ENCODE measurements at regions not wholly inside any gene's neighbourhood (a gene's known extent, or its start where the extent isn't known, plus 50 kb on each side); places are given as distances from the start of the nearest gene placed in this dataset.

DNA sequence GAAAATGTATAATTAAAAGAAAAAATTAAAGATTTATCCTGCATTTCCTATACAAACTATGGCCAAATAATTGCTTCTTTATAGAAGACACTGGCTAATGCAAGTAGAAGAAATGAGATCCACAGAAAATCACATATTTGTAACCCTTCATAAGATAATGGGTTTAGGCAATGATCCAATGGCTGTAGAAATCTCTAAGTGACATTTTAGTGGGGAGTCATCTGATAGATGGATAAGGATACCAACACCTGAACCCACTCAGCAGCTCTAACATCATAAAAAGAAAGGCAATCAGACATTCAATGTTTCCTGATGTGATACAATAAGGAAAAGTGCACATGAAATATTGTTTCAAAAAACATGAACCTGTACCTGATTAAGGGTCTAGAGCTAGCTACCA, 297.5 kb downstream of the CXCL12 start:
- no peak for DNase-seq

GRCh38 chr10:44083719-44084400, 301.0 kb downstream of the CXCL12 start:
- DNase-seq = no peak

- DNase-seq = no peak
These were observed 313.4 kb downstream of the CXCL12 start for GRCh38 chr10:44071479-44071878.

GRCh38 chr10:44070282-44070681, 314.6 kb downstream of the CXCL12 start:
- no peak for DNase-seq

- DNase-seq = no peak
These were observed 315.3 kb downstream of the CXCL12 start for GRCh38 chr10:44069573-44069972.

DNA sequence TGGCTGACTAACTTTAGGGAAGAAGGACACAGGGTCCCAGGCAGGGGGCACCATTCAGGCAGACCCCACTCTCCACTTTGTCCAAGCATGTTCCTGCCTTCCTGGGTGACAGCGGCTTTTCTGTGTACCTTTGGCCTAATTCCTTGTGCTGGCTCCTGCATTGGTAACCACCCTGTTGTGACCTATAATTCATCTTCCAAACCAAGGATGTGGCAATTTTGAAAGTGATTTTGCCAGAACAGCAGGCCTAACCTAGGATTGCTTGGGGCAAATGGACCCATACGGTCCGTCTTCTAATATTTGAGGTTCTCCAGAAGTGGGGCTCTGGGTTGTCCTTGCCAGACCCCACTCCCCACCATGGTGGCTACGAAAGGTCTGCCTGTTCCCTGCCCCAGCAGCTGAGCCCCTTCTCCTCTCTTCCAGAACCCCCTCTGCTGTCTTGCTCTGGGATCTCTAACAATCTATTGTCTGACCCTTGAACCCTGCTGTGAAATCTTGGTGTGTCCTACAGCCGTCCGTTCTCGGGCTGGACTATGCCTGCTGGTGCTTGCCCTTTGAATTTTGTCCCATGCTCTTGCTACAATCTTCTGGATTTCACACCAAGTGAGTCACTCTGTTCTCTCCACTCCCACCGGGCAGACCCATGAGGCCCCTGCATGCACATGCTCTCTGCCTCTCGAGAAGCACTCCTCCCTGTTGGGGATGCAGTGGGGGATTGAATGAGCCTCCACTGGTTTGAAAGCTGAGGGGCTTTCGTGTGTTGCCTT, 316.0 kb downstream of the CXCL12 start:
- no peak for DNase-seq

GRCh38 chr10:44067432-44067831, 317.5 kb downstream of the CXCL12 start:
- DNase-seq = no peak

DNA sequence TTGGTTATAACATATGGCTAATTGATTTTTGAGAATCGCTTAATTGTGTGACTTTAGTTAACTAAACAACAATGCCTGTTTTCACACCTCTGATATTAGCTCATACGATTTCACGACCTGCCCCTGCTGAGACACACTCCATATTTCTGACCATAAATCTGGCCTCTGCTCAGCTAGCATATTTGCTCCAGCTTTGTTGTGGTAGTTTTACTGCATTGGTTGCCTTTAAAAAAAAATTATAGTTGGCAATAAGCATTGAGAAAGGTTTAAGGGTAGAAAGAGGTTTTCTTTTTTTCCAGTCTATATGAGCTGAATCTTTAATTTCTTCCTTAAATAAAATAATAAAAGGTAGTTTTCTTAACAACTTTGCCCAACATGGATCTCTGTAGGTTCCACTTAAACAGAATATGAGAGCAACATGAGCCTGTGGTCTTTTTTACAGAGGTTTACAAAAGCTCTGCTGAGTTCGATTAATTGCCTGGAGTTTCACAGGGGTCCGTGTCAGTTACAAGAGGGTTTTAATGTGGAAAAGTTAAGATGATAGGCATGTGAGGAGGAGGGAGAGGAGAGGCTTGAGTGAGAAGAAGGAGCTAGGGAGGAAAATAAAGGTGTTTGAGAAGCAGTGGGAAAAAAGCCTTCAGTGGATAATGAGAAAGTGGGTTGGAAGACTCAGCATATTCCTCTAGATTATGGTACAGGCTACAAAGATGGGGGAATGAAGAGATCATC, 318.2 kb downstream of the CXCL12 start:
- no peak for DNase-seq

DNA sequence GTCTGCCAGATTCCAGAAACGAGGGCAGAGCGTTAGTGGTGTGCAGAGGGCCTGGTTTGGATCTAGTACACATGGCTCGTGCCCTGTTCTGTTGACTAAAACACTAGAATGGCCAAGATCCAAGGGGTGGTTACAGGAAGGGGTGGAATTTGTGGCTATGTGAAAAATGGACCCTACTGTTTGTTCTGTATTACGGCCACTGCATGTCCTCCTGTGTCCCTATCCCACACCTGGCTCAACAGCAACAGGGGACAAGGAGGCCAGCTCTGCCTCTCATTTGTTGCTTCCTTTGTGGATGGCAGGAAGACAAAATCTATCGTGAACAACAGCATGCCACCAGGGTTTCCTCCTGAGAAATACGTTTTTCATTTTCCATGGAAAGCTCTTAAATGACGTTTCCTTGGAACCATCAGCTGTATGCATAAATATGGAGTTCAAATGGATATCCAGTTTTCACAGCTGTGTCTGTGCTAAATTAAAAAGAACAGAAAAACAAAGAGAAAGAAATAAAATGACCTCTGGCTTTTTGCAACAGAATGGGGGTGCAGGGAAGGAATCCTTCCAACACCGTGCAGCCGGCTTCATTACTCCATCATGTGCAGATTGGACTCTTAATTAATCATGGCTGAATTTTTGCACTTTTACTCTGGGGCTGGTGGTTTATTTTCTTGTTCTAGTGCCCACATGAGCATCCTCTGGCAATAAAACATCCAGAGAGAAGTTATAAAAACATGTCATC, 318.9 kb downstream of the CXCL12 start:
- no peak for DNase-seq

DNA sequence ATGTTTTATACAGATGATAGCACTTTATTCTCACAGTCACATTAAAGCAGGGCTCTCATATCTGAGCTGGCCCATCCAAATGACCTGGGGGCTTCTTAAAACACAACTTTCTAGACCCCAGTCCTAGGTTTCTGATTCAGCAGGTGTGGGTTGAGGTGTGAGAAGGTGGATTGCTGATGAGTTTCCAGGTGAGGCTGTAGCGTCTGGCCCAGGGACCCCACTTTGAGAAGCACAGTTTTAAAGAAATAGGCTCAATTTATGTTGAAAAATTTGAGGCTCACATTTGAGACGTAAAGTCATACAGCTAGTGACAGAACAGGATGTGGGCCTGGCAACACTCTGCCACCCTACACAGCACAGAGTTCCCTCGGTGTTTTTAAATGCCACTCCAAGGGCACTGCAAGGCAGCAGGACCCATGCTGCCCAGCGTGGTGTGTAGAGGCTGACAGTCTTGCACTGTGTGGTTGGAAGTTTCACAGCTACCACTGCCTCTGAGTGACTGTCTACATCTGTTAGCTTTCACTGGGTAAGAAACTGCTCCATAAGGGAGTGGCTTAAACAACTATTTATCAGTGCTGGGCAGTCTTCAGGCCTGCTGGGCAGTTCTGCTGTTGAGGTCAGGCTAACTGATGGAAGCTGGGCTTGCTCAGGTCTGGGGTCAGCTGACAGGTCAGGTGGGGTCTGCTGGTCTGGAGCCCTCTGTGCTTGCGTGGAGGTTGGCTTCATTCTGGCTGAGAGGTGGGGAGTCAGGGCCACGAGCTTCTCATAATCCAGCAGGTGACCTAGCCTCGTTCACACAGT, 319.7 kb downstream of the CXCL12 start:
- DNase-seq = no peak

DNA sequence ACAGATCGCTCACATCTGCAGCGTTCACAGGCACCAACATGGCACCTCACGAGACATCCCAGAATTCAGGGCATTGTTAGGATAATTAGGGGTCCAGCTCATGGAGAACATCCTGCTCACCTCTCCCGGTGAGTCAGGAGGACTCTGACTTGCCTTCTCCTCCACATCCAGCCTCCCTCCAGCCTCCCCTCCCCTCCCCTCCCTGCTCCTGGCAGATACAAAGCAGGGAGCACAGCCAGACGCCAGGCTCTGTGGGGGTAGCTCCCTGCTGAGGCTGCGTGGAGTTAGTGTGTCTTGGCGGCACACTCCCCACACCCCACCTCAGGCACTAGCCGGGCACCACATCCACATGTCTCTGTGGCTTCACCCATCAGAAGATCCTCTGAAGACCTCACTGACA, 320.6 kb downstream of the CXCL12 start:
- DNase-seq = no peak

- no peak for DNase-seq
These were observed 321.2 kb downstream of the CXCL12 start for GRCh38 chr10:44063686-44064085.

GRCh38 chr10:44060719-44061118, 324.2 kb downstream of the CXCL12 start:
- DNase-seq = no peak

- no peak for DNase-seq
These were observed 324.7 kb downstream of the CXCL12 start for GRCh38 chr10:44060221-44060620.

DNA sequence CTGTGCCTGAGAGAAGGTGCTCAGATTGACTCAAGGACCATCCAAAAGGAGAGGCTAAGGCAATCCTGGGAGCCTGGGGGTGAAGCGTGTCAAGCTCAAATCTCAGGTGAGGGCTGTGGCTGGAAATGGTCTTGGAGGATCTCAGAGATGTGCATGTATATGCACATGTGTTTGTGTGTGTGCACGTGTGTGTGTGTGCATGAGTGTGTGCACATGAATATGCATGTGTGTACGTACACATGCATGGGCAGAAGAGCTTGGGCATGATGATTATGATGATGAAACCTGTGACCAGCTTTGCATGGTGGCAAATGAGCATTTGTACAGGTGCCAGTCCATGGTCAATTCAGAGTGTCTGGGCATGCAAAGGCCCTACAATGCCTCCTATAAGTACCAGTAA, 326.6 kb downstream of the CXCL12 start:
- DNase-seq = no peak

DNA sequence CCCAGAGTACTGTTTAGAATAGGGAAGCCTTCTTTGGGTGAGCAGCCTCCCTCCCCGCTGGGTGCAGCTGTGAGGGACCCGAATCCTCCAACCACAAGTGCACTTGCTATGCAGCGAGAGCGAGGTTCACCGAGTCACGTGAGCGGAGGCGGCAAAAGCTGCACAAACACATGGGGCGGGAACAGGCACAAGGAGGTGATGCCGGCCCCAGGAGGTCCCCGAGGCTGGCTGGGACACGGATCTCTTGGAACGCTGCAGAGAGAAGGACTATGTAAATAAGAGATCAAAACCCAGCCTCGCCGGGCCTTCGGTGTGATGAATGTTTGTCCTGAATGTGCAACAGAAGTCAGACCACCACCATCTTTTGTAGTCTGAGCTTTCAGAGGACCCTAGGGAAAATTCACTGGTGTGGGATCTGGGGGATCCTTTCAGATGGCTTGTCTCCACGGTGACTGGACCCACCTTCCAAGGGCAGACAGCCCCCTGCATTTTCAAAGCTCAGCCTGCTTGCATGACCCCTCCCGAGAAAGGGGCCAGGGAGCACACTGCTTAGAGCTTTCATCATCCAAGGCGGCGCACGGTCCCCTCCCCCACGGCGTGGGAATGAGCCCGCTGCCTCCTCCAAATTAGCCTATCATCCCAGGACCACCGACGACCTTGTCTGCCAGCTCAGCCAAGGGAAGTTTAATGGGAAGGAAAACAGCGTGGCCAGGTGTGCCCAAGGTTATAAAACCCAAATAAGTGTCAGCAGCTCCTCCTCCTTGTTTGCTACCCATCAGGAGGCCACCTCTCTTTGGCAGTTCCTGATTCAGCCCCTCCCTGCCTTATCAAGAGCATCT, 327.7 kb downstream of the CXCL12 start:
- DNase-seq = no peak

DNA sequence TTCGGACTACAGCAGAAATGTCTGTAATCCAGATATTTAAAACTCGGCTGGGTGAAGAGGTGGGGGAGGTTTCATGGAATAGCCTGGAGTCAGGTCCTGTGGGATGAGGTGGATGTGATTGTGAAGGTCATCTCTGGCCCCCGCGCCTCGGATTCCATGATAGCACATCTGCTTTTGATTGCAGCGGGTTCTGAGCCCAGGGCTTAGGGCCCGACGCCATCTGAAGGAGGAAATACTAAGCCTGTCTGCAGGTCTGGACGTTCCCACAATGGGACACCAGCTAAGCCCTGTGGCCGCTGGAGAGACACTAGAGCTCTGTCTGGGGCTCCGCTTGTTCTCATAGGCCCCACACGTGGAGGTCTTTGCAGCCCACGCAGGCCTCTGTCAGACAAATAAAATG, 328.7 kb downstream of the CXCL12 start:
- DNase-seq = no peak

DNA sequence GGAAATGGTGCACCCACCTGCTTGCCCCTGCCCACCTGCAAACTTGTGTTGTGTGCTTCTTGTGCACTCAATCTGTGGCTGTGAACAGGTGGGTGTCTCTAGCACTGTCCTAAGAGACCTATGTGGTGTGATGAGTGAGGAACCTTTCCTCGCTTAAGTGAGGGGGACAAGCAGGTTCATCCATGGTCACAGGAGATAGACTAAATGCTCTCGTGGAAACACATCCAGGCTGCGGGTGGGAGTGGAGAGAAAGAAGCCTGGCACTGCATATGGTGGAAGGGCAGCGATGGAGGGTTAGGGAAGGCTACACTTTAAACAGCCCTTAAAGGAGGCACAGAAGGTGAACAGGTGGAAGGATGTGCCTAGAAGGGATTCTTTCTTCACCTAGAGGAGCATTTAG, 330.9 kb downstream of the CXCL12 start:
- no peak for DNase-seq

- no peak for DNase-seq
These were observed 331.5 kb downstream of the CXCL12 start for GRCh38 chr10:44053391-44053790.

DNA sequence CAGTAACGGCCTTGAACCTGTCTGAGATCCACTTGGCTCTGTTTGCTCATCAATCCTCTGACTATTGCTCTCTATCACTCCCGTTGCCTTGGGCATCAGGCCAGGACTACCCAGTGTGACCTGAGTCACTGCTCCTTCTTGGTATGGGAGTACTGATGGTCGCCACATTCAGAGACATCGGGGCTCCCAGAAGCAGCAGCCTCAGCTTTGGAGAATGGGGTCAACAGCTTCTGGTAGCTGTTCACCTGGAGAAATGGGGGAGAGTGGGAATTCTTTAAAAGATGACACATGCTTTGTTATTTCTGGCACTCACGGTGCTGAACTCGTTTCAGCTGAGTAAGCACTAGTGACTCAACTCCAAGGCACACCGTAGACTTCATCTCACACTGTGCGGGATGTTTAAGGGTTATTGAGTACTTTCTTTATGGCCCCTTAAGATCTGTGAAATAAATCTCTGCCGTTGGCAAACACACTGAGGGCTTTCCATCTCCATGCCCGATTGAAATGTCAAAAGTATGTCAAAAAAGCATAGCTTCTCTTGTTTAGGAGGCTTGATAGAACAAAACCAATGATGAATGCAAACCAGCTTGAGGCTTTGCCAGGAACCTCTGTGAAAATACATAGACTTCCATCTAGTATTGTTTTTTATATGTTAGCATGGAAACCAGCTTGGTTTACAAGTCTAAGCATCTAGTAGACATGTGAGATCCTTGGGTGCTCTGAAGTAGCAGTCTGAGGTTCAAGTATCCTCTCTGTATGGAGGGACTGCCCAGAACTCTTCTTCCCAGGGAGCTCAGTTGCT, 333.1 kb downstream of the CXCL12 start:
- no peak for DNase-seq

DNA sequence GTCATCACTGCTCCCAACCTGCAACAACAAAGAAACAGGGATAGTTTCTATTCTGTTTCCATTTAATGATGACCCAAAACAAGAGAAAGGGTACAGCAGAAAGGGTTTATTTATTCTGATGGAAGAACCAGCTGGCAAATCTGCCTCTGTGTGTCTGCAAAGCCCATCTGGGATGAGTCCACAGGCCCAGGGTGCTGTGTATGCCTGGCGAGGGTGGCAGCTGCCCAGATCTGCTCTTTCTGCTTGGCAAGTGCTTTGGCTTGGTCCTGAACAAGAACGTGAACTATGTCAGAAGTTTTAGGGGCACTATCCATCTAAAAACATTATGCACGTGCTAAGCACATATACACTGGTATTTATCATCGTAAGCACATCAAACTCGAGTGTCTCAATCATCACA, 333.8 kb downstream of the CXCL12 start:
- DNase-seq = no peak

Measured in activated gamma-delta T cell treated with Interleukin-2 at 50 U/mL for 16 hours (primary cell).